Ascending aorta (tissue), 2 donors: ENCODE measurements at regions not wholly inside any gene's neighbourhood (a gene's known extent, or its start where the extent isn't known, plus 50 kb on each side); places are given as distances from the start of the nearest gene placed in this dataset.

Experiments
- DNase-seq, 2 donors: peaks; one replicate each; pipeline ENCODE4 v3.0.0-alpha.2; 2019; ENCODE audit warnings: low spot score in 2 of 2
- H3K27ac ChIP-seq, 2 donors: fragments of 200-600 bp; sonication (generic); one replicate each; pipeline ENCODE4 v1.5.1; 2016 to 2017; ENCODE audit warnings: mild to moderate bottlenecking in 1 of 2
- H3K27me3 ChIP-seq: fragments of 200-600 bp; sonication (generic); one replicate; pipeline ENCODE4 v1.5.1; 2017
- H3K36me3 ChIP-seq, 2 donors: fragments of 200-600 bp; sonication (generic); one replicate each; pipeline ENCODE4 v1.5.1; 2016
- H3K4me1 ChIP-seq, 2 donors: fragments of 200-600 bp; sonication (generic); one replicate each; pipeline ENCODE4 v1.5.1; 2016 to 2017; ENCODE audit warnings: mild to moderate bottlenecking in 1 of 2
- H3K4me3 ChIP-seq, 2 donors: fragments of 200-600 bp; sonication (generic); one replicate each; pipeline ENCODE4 v1.5.1; 2016 to 2017; ENCODE audit warnings: mild to moderate bottlenecking in 1 of 2
- H3K9me3 ChIP-seq, 2 donors: fragments of 200-600 bp; sonication (generic); one replicate each; pipeline ENCODE4 v1.5.1; 2016
- CTCF ChIP-seq, 3 experiments: fragments of 200-600 bp in 2 of 3; fragments of 450-650 bp in 1 of 3; sonication (generic) in 2 of 3; IDR thresholded peaks; one replicate each; pipeline ENCODE4 v1.5.1; 2016 to 2019; ENCODE audit warnings: antibody characterized with exemption in 3 of 3, mild to moderate bottlenecking in 1 of 3, moderate library complexity in 1 of 3
- intact Hi-C: fragments of 100-400 bp; cut with DNase I; formaldehyde crosslinking; loops from one replicate; pipeline ENCODE4 v1.15.1; 2023

- no peak for DNase-seq
- intact Hi-C loops: no loop called here
- Histone ChIP-seq H3K27ac (no peak overlapping the region), H3K27me3 (no peaks in the 10 kb centered on the region), H3K4me1 (no peaks in the 10 kb centered on the region), H3K4me3 (no peak overlapping the region), H3K9me3 (no peaks in the 10 kb centered on the region), H3K36me3 (no peaks in the 10 kb centered on the region)
- TF ChIP-seq CTCF (IDR thresholded peaks at IDR 0.05): no peak
Measured at GRCh38 chr7:148950806-148951205, 66.7 kb upstream of the EZH2 start.

- TF ChIP-seq CTCF (IDR thresholded peaks at IDR 0.05): no peak
- no peak for DNase-seq
- Histone ChIP-seq H3K4me3 (no peak overlapping the region), H3K27ac (peak overlapping the region in 1 of 2 donors; percentile 18), H3K9me3 (no peaks in the 10 kb centered on the region), H3K36me3 (no peaks in the 10 kb centered on the region), H3K27me3 (no peaks in the 10 kb centered on the region), H3K4me1 (no peaks in the 10 kb centered on the region)
- intact Hi-C loops: loop anchor here (5.0 kb wide), 1 partner anchor 248 kb away; the partner anchor contains the start of gene CUL1
Measured at GRCh38 chr7:148944935-148945934, 61.1 kb upstream of the EZH2 start.

GRCh38 chr7:148941598-148942275 lies 57.6 kb upstream of the EZH2 start:
- Histone ChIP-seq H3K4me3 (peak overlapping the region; percentile 84 to 86), H3K27me3 (no peaks in the 10 kb centered on the region), H3K36me3 (no peaks in the 10 kb centered on the region), H3K4me1 (no peaks in the 10 kb centered on the region), H3K27ac (peak overlapping the region; percentile 90 to 93), H3K9me3 (no peaks in the 10 kb centered on the region)
- peak; percentile 27 to 50 (median 27) for TF ChIP-seq CTCF (IDR thresholded peaks at IDR 0.05)
- intact Hi-C loops: loop anchor here (1.0 to 5.0 kb wide), 4 partner anchors 21 to 244 kb away; partner anchors contain the start of gene CUL1
- DNase-seq: peak in 1 of 2 donors; percentile 79

GRCh38 chr7:148940702-148941597 lies 56.9 kb upstream of the EZH2 start:
- Histone ChIP-seq H3K9me3 (no peaks in the 10 kb centered on the region), H3K36me3 (no peaks in the 10 kb centered on the region), H3K27ac (peak overlapping the region; percentile 90 to 93), H3K27me3 (no peaks in the 10 kb centered on the region), H3K4me1 (no peaks in the 10 kb centered on the region), H3K4me3 (peak overlapping the region; percentile 84 to 86)
- intact Hi-C loops: loop anchor here (1.0 to 5.0 kb wide), 4 partner anchors 21 to 244 kb away; partner anchors contain the start of gene CUL1
- no peak for TF ChIP-seq CTCF (IDR thresholded peaks at IDR 0.05)
- DNase-seq: peak; percentile 38 to 90
